ENCODE measurements at regions not wholly inside any gene's neighbourhood (a gene's known extent, or its start where the extent isn't known, plus 50 kb on each side); places are given as distances from the start of the nearest gene placed in this dataset.
A peak's percentile ranks its signal among the peaks of the same experiment; 100 is the strongest.

DNA sequence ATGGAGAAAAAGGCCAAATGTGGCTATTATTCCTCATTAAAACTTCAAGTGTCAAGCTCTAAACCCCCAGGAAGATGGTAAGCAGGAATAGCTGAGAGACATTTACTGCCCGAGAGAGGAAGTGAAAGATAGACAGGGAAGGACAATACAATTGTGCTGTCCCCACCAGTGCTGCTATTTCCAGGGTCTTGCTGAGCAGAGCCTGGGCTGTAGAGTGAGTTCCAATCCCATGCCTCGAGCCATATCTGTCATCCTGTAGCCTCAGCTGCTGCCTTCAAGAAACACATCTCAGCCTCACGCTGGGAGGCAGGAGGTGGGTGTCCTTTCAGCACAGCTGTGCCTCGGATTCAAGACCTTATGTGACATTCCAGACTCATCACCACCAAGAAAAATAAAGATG, 114.0 kb downstream of the RPAP3 start:
- H3K27me3 ChIP-seq (ENCODE audit: control insufficient read depth, insufficient read depth, low read length): peaks cover 4% of the 10 kb centered on the region; the same call in 1 of the 2 replicates
- no peak overlapping the region for H3K4me3 ChIP-seq (ENCODE audit: insufficient read depth, low read depth, low read length)
- no peak overlapping the region for H2BK120ac ChIP-seq (ENCODE audit: low read depth, low read length)
- H3K18ac ChIP-seq (ENCODE audit: low read depth, low read length): no peak overlapping the region
- TF ChIP-seq POLR2A (IDR thresholded peaks at IDR 0.05; ENCODE audit: low read depth, low read length): no peak
- TF ChIP-seq RAD21 (IDR thresholded peaks at IDR 0.05; ENCODE audit: low read length): no peak
- TF ChIP-seq MAFK (IDR thresholded peaks at IDR 0.05; ENCODE audit: low read depth, low read length): no peak
- TF ChIP-seq MXI1 (IDR thresholded peaks at IDR 0.05; ENCODE audit: borderline replicate concordance, low read depth, low read length): no peak
- no peak for TF ChIP-seq RCOR1 (IDR thresholded peaks at IDR 0.05; ENCODE audit: insufficient replicate concordance, low read length)
- TF ChIP-seq, protein P1, sequence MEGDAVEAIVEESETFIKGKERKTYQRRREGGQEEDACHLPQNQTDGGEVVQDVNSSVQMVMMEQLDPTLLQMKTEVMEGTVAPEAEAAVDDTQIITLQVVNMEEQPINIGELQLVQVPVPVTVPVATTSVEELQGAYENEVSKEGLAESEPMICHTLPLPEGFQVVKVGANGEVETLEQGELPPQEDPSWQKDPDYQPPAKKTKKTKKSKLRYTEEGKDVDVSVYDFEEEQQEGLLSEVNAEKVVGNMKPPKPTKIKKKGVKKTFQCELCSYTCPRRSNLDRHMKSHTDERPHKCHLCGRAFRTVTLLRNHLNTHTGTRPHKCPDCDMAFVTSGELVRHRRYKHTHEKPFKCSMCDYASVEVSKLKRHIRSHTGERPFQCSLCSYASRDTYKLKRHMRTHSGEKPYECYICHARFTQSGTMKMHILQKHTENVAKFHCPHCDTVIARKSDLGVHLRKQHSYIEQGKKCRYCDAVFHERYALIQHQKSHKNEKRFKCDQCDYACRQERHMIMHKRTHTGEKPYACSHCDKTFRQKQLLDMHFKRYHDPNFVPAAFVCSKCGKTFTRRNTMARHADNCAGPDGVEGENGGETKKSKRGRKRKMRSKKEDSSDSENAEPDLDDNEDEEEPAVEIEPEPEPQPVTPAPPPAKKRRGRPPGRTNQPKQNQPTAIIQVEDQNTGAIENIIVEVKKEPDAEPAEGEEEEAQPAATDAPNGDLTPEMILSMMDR (conservative IDR thresholded peaks at IDR 0.05; ENCODE audit: low read depth, low read length): no peak
- no peak for TF ChIP-seq CHD1 (IDR thresholded peaks at IDR 0.05; ENCODE audit: low read depth, low read length)
- no peak for TF ChIP-seq NFE2L2 (IDR thresholded peaks at IDR 0.05; ENCODE audit: low read depth, low read length)
- no peak for TF ChIP-seq CEBPB (IDR thresholded peaks at IDR 0.05; ENCODE audit: low read depth, low read length)
- TF ChIP-seq, protein P2, sequence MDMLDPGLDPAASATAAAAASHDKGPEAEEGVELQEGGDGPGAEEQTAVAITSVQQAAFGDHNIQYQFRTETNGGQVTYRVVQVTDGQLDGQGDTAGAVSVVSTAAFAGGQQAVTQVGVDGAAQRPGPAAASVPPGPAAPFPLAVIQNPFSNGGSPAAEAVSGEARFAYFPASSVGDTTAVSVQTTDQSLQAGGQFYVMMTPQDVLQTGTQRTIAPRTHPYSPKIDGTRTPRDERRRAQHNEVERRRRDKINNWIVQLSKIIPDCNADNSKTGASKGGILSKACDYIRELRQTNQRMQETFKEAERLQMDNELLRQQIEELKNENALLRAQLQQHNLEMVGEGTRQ (IDR thresholded peaks at IDR 0.05; ENCODE audit: low read depth, low read length): no peak
- TF ChIP-seq, protein P3, sequence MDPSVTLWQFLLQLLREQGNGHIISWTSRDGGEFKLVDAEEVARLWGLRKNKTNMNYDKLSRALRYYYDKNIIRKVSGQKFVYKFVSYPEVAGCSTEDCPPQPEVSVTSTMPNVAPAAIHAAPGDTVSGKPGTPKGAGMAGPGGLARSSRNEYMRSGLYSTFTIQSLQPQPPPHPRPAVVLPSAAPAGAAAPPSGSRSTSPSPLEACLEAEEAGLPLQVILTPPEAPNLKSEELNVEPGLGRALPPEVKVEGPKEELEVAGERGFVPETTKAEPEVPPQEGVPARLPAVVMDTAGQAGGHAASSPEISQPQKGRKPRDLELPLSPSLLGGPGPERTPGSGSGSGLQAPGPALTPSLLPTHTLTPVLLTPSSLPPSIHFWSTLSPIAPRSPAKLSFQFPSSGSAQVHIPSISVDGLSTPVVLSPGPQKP (IDR thresholded peaks at IDR 0.05; ENCODE audit: borderline replicate concordance, low read depth, low read length): no peak
- TF ChIP-seq RFX5 (IDR thresholded peaks at IDR 0.05; ENCODE audit: low read depth, low read length): no peak
- TF ChIP-seq BHLHE40 (IDR thresholded peaks at IDR 0.05; ENCODE audit: low read depth, low read length): no peak
- no peak for TF ChIP-seq SMC3 (IDR thresholded peaks at IDR 0.05; ENCODE audit: low read depth, low read length)
- TF ChIP-seq MAZ (IDR thresholded peaks at IDR 0.05; ENCODE audit: borderline replicate concordance, low read depth, low read length): no peak
- no peak for TF ChIP-seq FOS (IDR thresholded peaks at IDR 0.05; ENCODE audit: low read depth, low read length)
- H4K91ac ChIP-seq (ENCODE audit: insufficient read depth, low read depth, low read length): no peak overlapping the region
- 0 out of 2 replicates have a peak overlapping the region, but pooled peaks have one; percentile 27 for H3K23ac ChIP-seq (ENCODE audit: low read depth, low read length)
- no peak overlapping the region for H3K9ac ChIP-seq (ENCODE audit: low read depth, low read length)
- no peak overlapping the region for H2AK9ac ChIP-seq (replicated peaks; ENCODE audit: low read depth, low read length, poor library complexity)
- no peak overlapping the region for H2AK5ac ChIP-seq (ENCODE audit: low read depth, low read length)
- H2AFZ ChIP-seq (replicated peaks; ENCODE audit: low read length, poor library complexity): peak overlapping the region; percentile 70
- ChIA-PET POLR2A (ENCODE audit: unreplicated experiment) (no interaction called here), CTCF (no interaction called here)
- ATAC-seq (ENCODE audit: low read depth) (peak; percentile 11; the same call in 1 of the 2 replicates), DNase-seq (no peak)
- no peaks in the 10 kb centered on the region for H4K20me1 ChIP-seq (ENCODE audit: insufficient read depth, low read length)
- no peaks in the 10 kb centered on the region for H3K79me1 ChIP-seq (ENCODE audit: low read depth in 1 of 2, low read length in 2 of 2)
- no peak overlapping the region for H3K56ac ChIP-seq (ENCODE audit: extremely low read depth, insufficient read depth, low read length)
- H3K4ac ChIP-seq (ENCODE audit: low read depth, low read length): no peak overlapping the region
- no peak overlapping the region for H2BK15ac ChIP-seq (ENCODE audit: low read depth, low read length)
- H3K9me1 ChIP-seq (ENCODE audit: insufficient read depth, low read length): no peaks in the 10 kb centered on the region
- H4K8ac ChIP-seq (ENCODE audit: low read depth in 2 of 2, low read length in 2 of 2): no peak overlapping the region
- no peak overlapping the region for H3K27ac ChIP-seq (ENCODE audit: insufficient read depth, low read length)
- no peak overlapping the region for H2BK5ac ChIP-seq (ENCODE audit: low read depth, low read length, poor library complexity, severe bottlenecking)
- H3K9me3 ChIP-seq (ENCODE audit: control insufficient read depth, insufficient read depth, low read length): no peaks in the 10 kb centered on the region
- 20% methylated on average over 1 of the region's 4 CpGs; no CpG with 5 or more reads in 1 of the 2 experiments for WGBS, 2 experiments (ENCODE audit: extremely low coverage in 2 of 2, insufficient read length in 1 of 2)
- H3K14ac ChIP-seq (replicated peaks; ENCODE audit: low read depth, low read length): no peak overlapping the region
- no TSS peak for BruUV-seq (replicated peaks)
- no peaks in the 10 kb centered on the region for H3K36me3 ChIP-seq (ENCODE audit: control insufficient read depth, insufficient read depth, low read length)
- intact Hi-C loops (cut with micrococcal nuclease) (no loop called here), dilution Hi-C loops (cut with HindIII; ENCODE audit: low sequenced_read_pairs, unreplicated experiment) (no loop called here), in situ Hi-C loops (cut with MboI; ENCODE audit: low sequenced_read_pairs) (no loop called here)
- no peak overlapping the region for H2BK20ac ChIP-seq (ENCODE audit: low read depth, low read length)
- H4K5ac ChIP-seq (ENCODE audit: low read depth, low read length): no peak overlapping the region
- H3K4me2 ChIP-seq (ENCODE audit: low read depth, low read length): no peak overlapping the region; the same call in 1 of the 2 replicates
- no peaks in the 10 kb centered on the region for H3K4me1 ChIP-seq (ENCODE audit: control insufficient read depth, insufficient read depth, low read length)
